Stomach (tissue), 8 donors: ENCODE measurements at regions not wholly inside any gene's neighbourhood (a gene's known extent, or its start where the extent isn't known, plus 50 kb on each side); places are given as distances from the start of the nearest gene placed in this dataset.

Experiments
- DNase-seq, 2 donors: peaks; one replicate each; pipeline versions ENCODE4 v3.0.0 to v3.0.0-alpha.2; 2013 to 2019
- H3K27ac ChIP-seq, 5 donors: fragments of 200-600 bp in 4 of 5; sonication (generic) in 4 of 5; one replicate each; pipeline ENCODE4 v1.5.1; 2013 to 2019; ENCODE audit warnings: mild to moderate bottlenecking in 1 of 5, moderate library complexity in 1 of 5
- H3K27me3 ChIP-seq, 3 donors: fragments of 200-600 bp; sonication (generic); one replicate each; pipeline ENCODE4 v1.5.1; 2017 to 2019; ENCODE audit warnings: mixed run types in 1 of 3
- H3K36me3 ChIP-seq, 4 donors: fragments of 200-600 bp; sonication (generic); 1 replicate in 3 of 4; 2 replicates in 1 of 4; pipeline ENCODE4 v1.5.1; 2016 to 2019
- H3K4me1 ChIP-seq, 4 donors: fragments of 200-600 bp; sonication (generic); one replicate each; pipeline ENCODE4 v1.5.1; 2016 to 2019
- H3K4me3 ChIP-seq, 4 donors: fragments of 200-600 bp; sonication (generic) in 3 of 4; one replicate each; pipeline ENCODE4 v1.5.1; 2016 to 2019; ENCODE audit warnings: mild to moderate bottlenecking in 1 of 4
- H3K9me3 ChIP-seq, 4 donors: fragments of 200-600 bp; sonication (generic); one replicate each; pipeline ENCODE4 v1.5.1; 2016 to 2019
- CTCF ChIP-seq, 7 experiments: fragments of 450-650 bp in 4 of 7; fragments of 200-600 bp in 3 of 7; sonication (generic) in 3 of 7; IDR thresholded peaks; one replicate each; pipeline ENCODE4 v1.5.1; 2016 to 2019; ENCODE audit warnings: antibody characterized with exemption in 7 of 7, control low read depth in 2 of 7, mild to moderate bottlenecking in 1 of 7
- EP300 ChIP-seq: sonication (generic); formaldehyde crosslinking; IDR thresholded peaks from one replicate; pipeline ENCODE4 v1.6.1; 2017; ENCODE audit warnings: antibody characterized with exemption
- POLR2A ChIP-seq, 4 donors: fragments of 450-650 bp; IDR thresholded peaks; one replicate each; pipeline ENCODE4 v1.6.1; 2016; ENCODE audit warnings: antibody characterized with exemption in 4 of 4, control low read depth in 2 of 4, mild to moderate bottlenecking in 1 of 4, moderate library complexity in 1 of 4
- POLR2AphosphoS5 ChIP-seq, 3 donors: sonication (generic); formaldehyde crosslinking; IDR thresholded peaks; one replicate each; pipeline ENCODE4 v1.6.1; 2016; ENCODE audit warnings: antibody characterized with exemption in 3 of 3
- WGBS, 5 donors: extraction: QIAGEN DNeasy Blood & Tissue Kit in 3 of 5; methylation state at CpG; one replicate each; pipeline versions ENCODE4 v1.1.5 to v1.1.7; 2013 to 2018; 5-methylcytosine and 5-hydroxymethylcytosine counted together
- intact Hi-C: fragments of 100-400 bp; cut with DNase I; formaldehyde crosslinking; loops from one replicate; pipeline ENCODE4 v1.15.1; 2023; ENCODE audit warnings: low total_unique reads
- donor health status: healthy with polysubstance abuse.
- donor health status: Bipolar disorder and iron deficiency.
- donor health status: healthy.

- Histone ChIP-seq H3K27ac (no peak overlapping the region), H3K4me1 (no peaks in the 10 kb centered on the region), H3K9me3 (peaks cover 0 to 12% (median 4%) of the 10 kb centered on the region in 4 donors), H3K4me3 (no peak overlapping the region), H3K36me3 (no peaks in the 10 kb centered on the region), H3K27me3 (no peaks in the 10 kb centered on the region)
- no peak for DNase-seq
- WGBS, 5 donors: 70 to 92% (median 85%) methylated on average over 1 of the region's 1 CpG
- intact Hi-C loops: no loop called here
- TF ChIP-seq EP300: no peak
- no peak for TF ChIP-seq POLR2A (IDR thresholded peaks at IDR 0.05)
- TF ChIP-seq CTCF (IDR thresholded peaks at IDR 0.05): no peak
- no peak for TF ChIP-seq POLR2AphosphoS5 (IDR thresholded peaks at IDR 0.05)
These were observed 247.7 kb downstream of the ATP23 start for GRCh38 chr12:58189030-58189429.

GRCh38 chr12:58189893-58190292 is 248.5 kb downstream of the ATP23 start:
- intact Hi-C loops: no loop called here
- peaks cover 0 to 12% (median 4%) of the 10 kb centered on the region in 4 donors for H3K9me3 ChIP-seq
- no peaks in the 10 kb centered on the region for H3K4me1 ChIP-seq
- no peaks in the 10 kb centered on the region for H3K27me3 ChIP-seq
- whole genome bisulfite sequencing, 5 donors: 65 to 83% (median 68%) methylated on average over 3 of the region's 3 CpGs
- no peak overlapping the region for H3K27ac ChIP-seq
- H3K36me3 ChIP-seq: no peaks in the 10 kb centered on the region
- TF ChIP-seq EP300: no peak
- no peak for TF ChIP-seq POLR2AphosphoS5 (IDR thresholded peaks at IDR 0.05)
- TF ChIP-seq POLR2A (IDR thresholded peaks at IDR 0.05): no peak
- TF ChIP-seq CTCF (IDR thresholded peaks at IDR 0.05): no peak
- no peak overlapping the region for H3K4me3 ChIP-seq
- DNase-seq: no peak

- 62 to 76% (median 67%) methylated on average over 5 of the region's 5 CpGs for WGBS, 5 donors
- H3K36me3 ChIP-seq: no peaks in the 10 kb centered on the region
- H3K4me1 ChIP-seq: no peaks in the 10 kb centered on the region
- H3K27ac ChIP-seq: no peak overlapping the region
- no peak for DNase-seq
- no peak overlapping the region for H3K4me3 ChIP-seq
- H3K27me3 ChIP-seq: no peaks in the 10 kb centered on the region
- TF ChIP-seq POLR2A (IDR thresholded peaks at IDR 0.05) (no peak), POLR2AphosphoS5 (IDR thresholded peaks at IDR 0.05) (no peak)
- intact Hi-C loops: no loop called here
- peaks cover 0 to 12% (median 6%) of the 10 kb centered on the region in 4 donors for H3K9me3 ChIP-seq
These were observed 249.3 kb downstream of the ATP23 start for GRCh38 chr12:58190618-58191017.

GRCh38 chr12:58196971-58197370 is 255.6 kb downstream of the ATP23 start:
- Histone ChIP-seq H3K4me3 (no peak overlapping the region), H3K36me3 (no peaks in the 10 kb centered on the region), H3K27me3 (no peaks in the 10 kb centered on the region), H3K4me1 (no peaks in the 10 kb centered on the region), H3K27ac (no peak overlapping the region), H3K9me3 (peaks cover 0 to 12% (median 6%) of the 10 kb centered on the region in 4 donors)
- no peak for TF ChIP-seq POLR2AphosphoS5 (IDR thresholded peaks at IDR 0.05)
- no peak for TF ChIP-seq POLR2A (IDR thresholded peaks at IDR 0.05)
- no peak for TF ChIP-seq EP300
- no peak for TF ChIP-seq CTCF (IDR thresholded peaks at IDR 0.05)
- DNase-seq: no peak
- intact Hi-C loops: no loop called here

- intact Hi-C loops: no loop called here
- peak in 1 of 2 donors; percentile 20 for DNase-seq
- Histone ChIP-seq H3K4me1 (peaks cover 0 to 4% (median 0%) of the 10 kb centered on the region in 4 donors), H3K27ac (no peak overlapping the region), H3K36me3 (no peaks in the 10 kb centered on the region), H3K27me3 (no peaks in the 10 kb centered on the region), H3K9me3 (no peaks in the 10 kb centered on the region), H3K4me3 (no peak overlapping the region)
- WGBS, 5 donors: 68 to 80% (median 72%) methylated on average over 3 of the region's 3 CpGs
- TF ChIP-seq POLR2AphosphoS5 (IDR thresholded peaks at IDR 0.05): no peak
- no peak for TF ChIP-seq EP300
- no peak for TF ChIP-seq POLR2A (IDR thresholded peaks at IDR 0.05)
- no peak for TF ChIP-seq CTCF (IDR thresholded peaks at IDR 0.05)
These were observed 261.8 kb downstream of the ATP23 start for GRCh38 chr12:58202933-58203718.
